ENCODE measurements at regions not wholly inside any gene's neighbourhood (a gene's known extent, or its start where the extent isn't known, plus 50 kb on each side); places are given as distances from the start of the nearest gene placed in this dataset.

- Histone ChIP-seq H3K4me1 (ENCODE audit: control insufficient read depth in 2 of 2, insufficient read depth in 1 of 2, low read depth in 1 of 2, low read length in 2 of 2) (peaks cover 5 to 16% of the 10 kb centered on the region in 2 donors), H3K4me3 (ENCODE audit: low read length in 2 of 2) (no peak overlapping the region), H3K9ac (ENCODE audit: low read depth, low read length, poor library complexity) (no peak overlapping the region), H3K4me2 (ENCODE audit: insufficient read depth, low read length, poor library complexity, severe bottlenecking) (no peak overlapping the region), H3K36me3 (replicated peaks in 1 of 2; ENCODE audit: control insufficient read depth in 2 of 2, insufficient read depth in 2 of 2, low read length in 2 of 2) (no peaks in the 10 kb centered on the region), H3K23ac (ENCODE audit: low read depth, low read length, poor library complexity) (no peak overlapping the region), H3K9me3 (replicated peaks in 1 of 2; ENCODE audit: control insufficient read depth in 2 of 2, insufficient read depth in 1 of 2, low read depth in 1 of 2, low read length in 2 of 2) (peaks cover 2 to 13% of the 10 kb centered on the region in 2 donors), H2AFZ (ENCODE audit: low read length) (peak overlapping the region; percentile 57), H4K8ac (ENCODE audit: low read depth, low read length) (no peak overlapping the region), H3K79me1 (ENCODE audit: low read depth, low read length) (no peaks in the 10 kb centered on the region), H3K4ac (ENCODE audit: low read length) (no peak overlapping the region), H3K14ac (ENCODE audit: low read length) (no peak overlapping the region), H3K27me3 (ENCODE audit: control insufficient read depth in 3 of 3, insufficient read depth in 3 of 3, low read depth in 1 of 3, low read length in 3 of 3) (no peaks in the 10 kb centered on the region), H4K91ac (ENCODE audit: low read depth, low read length, poor library complexity) (no peak overlapping the region), H2BK120ac (ENCODE audit: low read depth, low read length) (no peak overlapping the region), H3K27ac (replicated peaks; ENCODE audit: low read length) (no peak overlapping the region), H2BK12ac (ENCODE audit: low read length) (no peak overlapping the region), H2BK5ac (ENCODE audit: low read length) (no peak overlapping the region), H2AK5ac (ENCODE audit: low read depth, low read length) (no peak overlapping the region), H3K18ac (ENCODE audit: low read length) (no peak overlapping the region), H2BK15ac (ENCODE audit: low read length) (no peak overlapping the region)
- WGBS, 2 donors (ENCODE audit: extremely low coverage in 2 of 2, insufficient read length in 2 of 2, insufficient replicate concordance in 1 of 2): no CpG with 5 or more reads among the region's 7 CpGs
- no peak for DNase-seq (ENCODE audit: low spot score)
Observed at GRCh38 chr1:99535470-99536164, 110.3 kb upstream of the PALMD start.

GRCh38 chr1:99537886-99538617, 107.9 kb upstream of the PALMD start:
- H3K23ac ChIP-seq (ENCODE audit: low read depth, low read length, poor library complexity): no peak overlapping the region
- peaks cover 2 to 14% of the 10 kb centered on the region in 2 donors for H3K4me1 ChIP-seq (ENCODE audit: control insufficient read depth in 2 of 2, insufficient read depth in 1 of 2, low read depth in 1 of 2, low read length in 2 of 2)
- H3K4ac ChIP-seq (ENCODE audit: low read length): no peak overlapping the region
- no peak overlapping the region for H3K18ac ChIP-seq (ENCODE audit: low read length)
- no peak overlapping the region for H2BK12ac ChIP-seq (ENCODE audit: low read length)
- H2AK5ac ChIP-seq (ENCODE audit: low read depth, low read length): no peak overlapping the region
- no peak overlapping the region for H2AFZ ChIP-seq (ENCODE audit: low read length)
- no CpG with 5 or more reads among the region's 5 CpGs for WGBS, 2 donors (ENCODE audit: extremely low coverage in 2 of 2, insufficient read length in 2 of 2, insufficient replicate concordance in 1 of 2)
- no peak for DNase-seq (ENCODE audit: low spot score)
- H3K79me1 ChIP-seq (ENCODE audit: low read depth, low read length): no peaks in the 10 kb centered on the region
- H3K4me2 ChIP-seq (ENCODE audit: insufficient read depth, low read length, poor library complexity, severe bottlenecking): no peak overlapping the region
- H3K27me3 ChIP-seq (ENCODE audit: control insufficient read depth in 3 of 3, insufficient read depth in 3 of 3, low read depth in 1 of 3, low read length in 3 of 3): no peaks in the 10 kb centered on the region
- H3K4me3 ChIP-seq (ENCODE audit: low read length in 2 of 2): no peak overlapping the region
- H4K91ac ChIP-seq (ENCODE audit: low read depth, low read length, poor library complexity): no peak overlapping the region
- no peak overlapping the region for H2BK120ac ChIP-seq (ENCODE audit: low read depth, low read length)
- no peaks in the 10 kb centered on the region for H3K36me3 ChIP-seq (replicated peaks in 1 of 2; ENCODE audit: control insufficient read depth in 2 of 2, insufficient read depth in 2 of 2, low read length in 2 of 2)
- H2BK15ac ChIP-seq (ENCODE audit: low read length): no peak overlapping the region
- H3K14ac ChIP-seq (ENCODE audit: low read length): no peak overlapping the region
- peaks cover 2 to 13% of the 10 kb centered on the region in 2 donors for H3K9me3 ChIP-seq (replicated peaks in 1 of 2; ENCODE audit: control insufficient read depth in 2 of 2, insufficient read depth in 1 of 2, low read depth in 1 of 2, low read length in 2 of 2)
- H4K8ac ChIP-seq (ENCODE audit: low read depth, low read length): no peak overlapping the region
- no peak overlapping the region for H3K27ac ChIP-seq (replicated peaks; ENCODE audit: low read length)
- H3K9ac ChIP-seq (ENCODE audit: low read depth, low read length, poor library complexity): no peak overlapping the region
- H2BK5ac ChIP-seq (ENCODE audit: low read length): no peak overlapping the region

GRCh38 chr1:99538618-99538956, 107.3 kb upstream of the PALMD start:
- Histone ChIP-seq H2BK120ac (ENCODE audit: low read depth, low read length) (no peak overlapping the region), H4K91ac (ENCODE audit: low read depth, low read length, poor library complexity) (no peak overlapping the region), H2BK15ac (ENCODE audit: low read length) (no peak overlapping the region), H2AFZ (ENCODE audit: low read length) (no peak overlapping the region), H2BK5ac (ENCODE audit: low read length) (no peak overlapping the region), H3K4ac (ENCODE audit: low read length) (no peak overlapping the region), H3K4me1 (ENCODE audit: control insufficient read depth in 2 of 2, insufficient read depth in 1 of 2, low read depth in 1 of 2, low read length in 2 of 2) (peaks cover 2 to 14% of the 10 kb centered on the region in 2 donors), H3K4me3 (ENCODE audit: low read length in 2 of 2) (no peak overlapping the region), H3K18ac (ENCODE audit: low read length) (no peak overlapping the region), H4K8ac (ENCODE audit: low read depth, low read length) (no peak overlapping the region), H3K4me2 (ENCODE audit: insufficient read depth, low read length, poor library complexity, severe bottlenecking) (no peak overlapping the region), H3K14ac (ENCODE audit: low read length) (no peak overlapping the region), H2BK12ac (ENCODE audit: low read length) (no peak overlapping the region), H3K9me3 (replicated peaks in 1 of 2; ENCODE audit: control insufficient read depth in 2 of 2, insufficient read depth in 1 of 2, low read depth in 1 of 2, low read length in 2 of 2) (peaks cover 2 to 9% of the 10 kb centered on the region in 2 donors), H3K79me1 (ENCODE audit: low read depth, low read length) (no peaks in the 10 kb centered on the region), H2AK5ac (ENCODE audit: low read depth, low read length) (no peak overlapping the region), H3K9ac (ENCODE audit: low read depth, low read length, poor library complexity) (no peak overlapping the region), H3K27ac (replicated peaks; ENCODE audit: low read length) (no peak overlapping the region), H3K36me3 (replicated peaks in 1 of 2; ENCODE audit: control insufficient read depth in 2 of 2, insufficient read depth in 2 of 2, low read length in 2 of 2) (no peaks in the 10 kb centered on the region), H3K23ac (ENCODE audit: low read depth, low read length, poor library complexity) (no peak overlapping the region), H3K27me3 (ENCODE audit: control insufficient read depth in 3 of 3, insufficient read depth in 3 of 3, low read depth in 1 of 3, low read length in 3 of 3) (no peaks in the 10 kb centered on the region)
- DNase-seq (ENCODE audit: low spot score): no peak
- no CpG with 5 or more reads among the region's 2 CpGs for WGBS, 2 donors (ENCODE audit: extremely low coverage in 2 of 2, insufficient read length in 2 of 2, insufficient replicate concordance in 1 of 2)

- Histone ChIP-seq H3K18ac (ENCODE audit: low read length) (no peak overlapping the region), H3K9me3 (replicated peaks in 1 of 2; ENCODE audit: control insufficient read depth in 2 of 2, insufficient read depth in 1 of 2, low read depth in 1 of 2, low read length in 2 of 2) (peaks cover 2 to 9% of the 10 kb centered on the region in 2 donors), H2BK12ac (ENCODE audit: low read length) (no peak overlapping the region), H3K4me3 (ENCODE audit: low read length in 2 of 2) (no peak overlapping the region), H3K27ac (replicated peaks; ENCODE audit: low read length) (no peak overlapping the region), H3K79me1 (ENCODE audit: low read depth, low read length) (no peaks in the 10 kb centered on the region), H4K8ac (ENCODE audit: low read depth, low read length) (no peak overlapping the region), H4K91ac (ENCODE audit: low read depth, low read length, poor library complexity) (no peak overlapping the region), H3K4me2 (ENCODE audit: insufficient read depth, low read length, poor library complexity, severe bottlenecking) (no peak overlapping the region), H2BK5ac (ENCODE audit: low read length) (no peak overlapping the region), H3K4me1 (ENCODE audit: control insufficient read depth in 2 of 2, insufficient read depth in 1 of 2, low read depth in 1 of 2, low read length in 2 of 2) (peaks cover 2 to 13% of the 10 kb centered on the region in 2 donors), H2BK15ac (ENCODE audit: low read length) (no peak overlapping the region), H3K14ac (ENCODE audit: low read length) (no peak overlapping the region), H2BK120ac (ENCODE audit: low read depth, low read length) (no peak overlapping the region), H3K27me3 (ENCODE audit: control insufficient read depth in 3 of 3, insufficient read depth in 3 of 3, low read depth in 1 of 3, low read length in 3 of 3) (no peaks in the 10 kb centered on the region), H3K23ac (ENCODE audit: low read depth, low read length, poor library complexity) (no peak overlapping the region), H2AK5ac (ENCODE audit: low read depth, low read length) (no peak overlapping the region), H3K36me3 (replicated peaks in 1 of 2; ENCODE audit: control insufficient read depth in 2 of 2, insufficient read depth in 2 of 2, low read length in 2 of 2) (no peaks in the 10 kb centered on the region), H3K4ac (ENCODE audit: low read length) (no peak overlapping the region), H3K9ac (ENCODE audit: low read depth, low read length, poor library complexity) (no peak overlapping the region), H2AFZ (ENCODE audit: low read length) (no peak overlapping the region)
- DNase-seq (ENCODE audit: low spot score): no peak
Observed at GRCh38 chr1:99539131-99539530, 106.8 kb upstream of the PALMD start.

Measured in neuronal stem cell (in vitro differentiated cells).